Activated B cell treated with CpG ODN at 0.5 μM for 24 hours (primary cell): ENCODE measurements at regions not wholly inside any gene's neighbourhood (a gene's known extent, or its start where the extent isn't known, plus 50 kb on each side); places are given as distances from the start of the nearest gene placed in this dataset.

Source experiments
- ATAC-seq: fragments of 200-7000 bp; cut with Tn5 transposase; one replicate; pipeline ENCODE4 v1.10.0; 2021; ENCODE audit warnings: low read depth, mild to moderate bottlenecking, moderate library complexity
- CTCF ChIA-PET: fragments of 350-600 bp; sonication (Branson Sonifier 250); formaldehyde crosslinking; loops from one replicate; lab custom pipeline; 2021; ENCODE audit warnings: antibody characterized with exemption; lab: Charles Lee
- POLR2A ChIA-PET: fragments of 350-600 bp; sonication (Branson Sonifier 250); formaldehyde crosslinking; loops from one replicate; lab custom pipeline; 2021; ENCODE audit warnings: antibody characterized with exemption; lab: Charles Lee
- DNase-seq: peaks from one replicate; pipeline ENCODE4 v3.0.0; 2022
- H3K27ac Mint-ChIP-seq: one replicate; pipeline ENCODE4 v1.8.0; 2020; ENCODE audit warnings: mixed read lengths
- H3K27me3 Mint-ChIP-seq: one replicate; pipeline ENCODE4 v1.8.0; 2021; ENCODE audit warnings: mixed read lengths
- H3K36me3 Mint-ChIP-seq: one replicate; pipeline ENCODE4 v1.8.0; 2021; ENCODE audit warnings: low read depth, mixed read lengths
- H3K4me1 Mint-ChIP-seq: one replicate; pipeline ENCODE4 v1.8.0; 2021; ENCODE audit warnings: mixed read lengths
- H3K4me3 Mint-ChIP-seq: one replicate; pipeline ENCODE4 v1.8.0; 2020; ENCODE audit warnings: mild to moderate bottlenecking, mixed read lengths
- H3K9me3 Mint-ChIP-seq: one replicate; pipeline ENCODE4 v1.8.0; 2020; ENCODE audit warnings: mixed read lengths
- intact Hi-C: fragments of 100-400 bp; cut with micrococcal nuclease; formaldehyde crosslinking; loops from one replicate; pipeline ENCODE4 v1.15.1; 2024
- TF ChIP-seq, protein P1 (sequence below): fragments of 200-600 bp; IDR thresholded peaks from one replicate; pipeline ENCODE4 v1.8.0; 2022; ENCODE audit warnings: antibody characterized with exemption, mild to moderate bottlenecking

DNA sequence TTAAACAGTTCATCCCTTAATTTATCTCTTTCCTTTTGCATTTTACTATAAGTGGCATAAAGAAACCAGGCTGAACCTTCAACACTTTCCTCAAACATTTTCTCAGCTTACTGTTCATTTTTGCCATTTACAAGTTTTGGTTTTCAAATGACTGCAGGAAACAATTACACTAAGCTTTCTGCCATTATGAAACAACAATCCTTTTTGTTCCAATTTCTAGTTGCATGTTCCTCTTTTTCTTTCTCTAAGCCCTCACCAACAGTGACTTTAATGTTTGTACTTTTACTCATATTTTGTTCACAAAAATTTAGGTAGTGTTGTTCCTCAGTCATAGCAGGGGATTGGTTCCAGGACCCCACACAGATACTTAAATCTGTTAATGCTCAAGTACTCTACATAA, 1526.1 kb downstream of the STIM2 start:
- Mint-ChIP-seq H3K27ac (no peak overlapping the region), H3K4me1 (no peaks in the 10 kb centered on the region), H3K9me3 (peaks cover 7% of the 10 kb centered on the region), H3K36me3 (no peaks in the 10 kb centered on the region), H3K27me3 (no peaks in the 10 kb centered on the region), H3K4me3 (no peak overlapping the region)
- ChIA-PET CTCF (no interaction called here), POLR2A (no interaction called here)
- TF ChIP-seq, protein P1, sequence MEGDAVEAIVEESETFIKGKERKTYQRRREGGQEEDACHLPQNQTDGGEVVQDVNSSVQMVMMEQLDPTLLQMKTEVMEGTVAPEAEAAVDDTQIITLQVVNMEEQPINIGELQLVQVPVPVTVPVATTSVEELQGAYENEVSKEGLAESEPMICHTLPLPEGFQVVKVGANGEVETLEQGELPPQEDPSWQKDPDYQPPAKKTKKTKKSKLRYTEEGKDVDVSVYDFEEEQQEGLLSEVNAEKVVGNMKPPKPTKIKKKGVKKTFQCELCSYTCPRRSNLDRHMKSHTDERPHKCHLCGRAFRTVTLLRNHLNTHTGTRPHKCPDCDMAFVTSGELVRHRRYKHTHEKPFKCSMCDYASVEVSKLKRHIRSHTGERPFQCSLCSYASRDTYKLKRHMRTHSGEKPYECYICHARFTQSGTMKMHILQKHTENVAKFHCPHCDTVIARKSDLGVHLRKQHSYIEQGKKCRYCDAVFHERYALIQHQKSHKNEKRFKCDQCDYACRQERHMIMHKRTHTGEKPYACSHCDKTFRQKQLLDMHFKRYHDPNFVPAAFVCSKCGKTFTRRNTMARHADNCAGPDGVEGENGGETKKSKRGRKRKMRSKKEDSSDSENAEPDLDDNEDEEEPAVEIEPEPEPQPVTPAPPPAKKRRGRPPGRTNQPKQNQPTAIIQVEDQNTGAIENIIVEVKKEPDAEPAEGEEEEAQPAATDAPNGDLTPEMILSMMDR, result no peak
- DNase-seq (no peak), ATAC-seq (no peak)
- intact Hi-C loops, result no loop called here

DNA sequence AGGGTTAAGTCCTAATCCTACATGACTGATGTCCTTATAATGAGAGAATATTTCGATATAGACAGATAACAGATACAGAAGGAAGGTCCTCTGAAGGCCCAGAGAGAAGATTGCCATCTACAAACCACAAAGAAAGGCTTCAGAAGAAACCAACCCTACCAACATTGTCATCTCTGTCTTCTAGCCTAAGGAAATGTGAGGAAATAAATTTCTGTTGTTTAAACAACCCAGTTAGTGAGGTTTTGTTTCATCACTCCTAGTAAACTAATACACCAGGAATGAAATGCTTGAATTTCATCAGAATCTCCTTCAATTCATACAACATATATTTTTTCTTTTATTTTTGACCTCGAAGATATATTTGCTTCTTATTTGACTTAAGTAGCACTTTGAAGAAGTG, 1527.8 kb downstream of the STIM2 start:
- H3K27ac Mint-ChIP-seq, result no peak overlapping the region
- POLR2A ChIA-PET, result no interaction called here
- TF ChIP-seq, protein P1, result no peak
- intact Hi-C loops, result no loop called here
- H3K36me3 Mint-ChIP-seq, result no peaks in the 10 kb centered on the region
- CTCF ChIA-PET, result no interaction called here
- H3K27me3 Mint-ChIP-seq, result no peaks in the 10 kb centered on the region
- H3K4me3 Mint-ChIP-seq, result no peak overlapping the region
- peaks cover 5% of the 10 kb centered on the region for H3K9me3 Mint-ChIP-seq
- no peak for ATAC-seq
- no peak for DNase-seq
- no peaks in the 10 kb centered on the region for H3K4me1 Mint-ChIP-seq

DNA sequence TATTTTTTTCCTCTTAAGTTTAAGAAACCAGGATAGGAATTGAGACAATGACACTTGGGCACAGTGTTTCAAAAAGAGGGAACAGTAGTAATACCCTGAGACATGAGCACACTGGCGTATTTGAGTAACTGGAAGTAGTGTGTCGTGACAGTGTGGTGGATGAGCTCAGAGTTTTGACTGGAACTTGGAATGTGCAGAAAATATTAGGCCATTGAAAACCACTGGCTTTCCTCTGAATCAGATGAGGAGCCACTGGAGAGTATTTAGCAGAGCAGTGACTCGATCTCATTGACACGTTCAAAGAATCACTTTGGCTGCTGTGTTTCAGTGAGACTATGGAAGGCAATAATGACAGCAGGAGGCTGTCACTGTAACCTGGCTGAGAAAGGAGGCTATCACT, 1531.2 kb downstream of the STIM2 start:
- POLR2A ChIA-PET, result no interaction called here
- intact Hi-C loops, result no loop called here
- CTCF ChIA-PET, result no interaction called here
- peaks cover 11% of the 10 kb centered on the region for H3K9me3 Mint-ChIP-seq
- no peak overlapping the region for H3K4me3 Mint-ChIP-seq
- no peak for ATAC-seq
- TF ChIP-seq, protein P1, result no peak
- no peaks in the 10 kb centered on the region for H3K4me1 Mint-ChIP-seq
- no peaks in the 10 kb centered on the region for H3K27me3 Mint-ChIP-seq
- no peaks in the 10 kb centered on the region for H3K36me3 Mint-ChIP-seq
- no peak overlapping the region for H3K27ac Mint-ChIP-seq
- DNase-seq, result no peak

DNA sequence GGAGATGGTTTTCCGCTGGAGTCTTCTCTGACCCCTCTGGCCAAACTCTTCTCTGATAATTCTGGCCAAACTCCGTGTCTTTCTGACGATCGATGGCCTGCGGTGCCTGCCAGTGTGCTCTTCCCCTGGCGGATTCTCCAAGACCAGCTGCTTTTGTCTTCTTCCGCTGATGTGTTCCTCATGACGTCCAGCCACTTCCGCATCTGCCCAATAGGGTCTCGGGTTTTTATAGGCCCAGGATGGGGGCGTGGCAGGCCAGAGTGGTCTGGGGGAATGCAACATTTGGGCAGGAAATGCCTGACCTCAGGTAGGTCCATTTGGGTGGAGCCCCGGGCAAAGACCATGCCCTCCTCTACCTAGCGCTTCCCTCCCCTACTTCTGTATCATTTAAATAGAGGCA, 1542.1 kb downstream of the STIM2 start:
- Mint-ChIP-seq H3K36me3 (no peaks in the 10 kb centered on the region), H3K4me1 (no peaks in the 10 kb centered on the region), H3K9me3 (peaks cover 6% of the 10 kb centered on the region), H3K27ac (no peak overlapping the region), H3K4me3 (no peak overlapping the region), H3K27me3 (no peaks in the 10 kb centered on the region)
- ChIA-PET POLR2A (no interaction called here), CTCF (no interaction called here)
- TF ChIP-seq, protein P1, result no peak
- DNase-seq, result no peak
- ATAC-seq, result no peak
- intact Hi-C loops, result no loop called here

DNA sequence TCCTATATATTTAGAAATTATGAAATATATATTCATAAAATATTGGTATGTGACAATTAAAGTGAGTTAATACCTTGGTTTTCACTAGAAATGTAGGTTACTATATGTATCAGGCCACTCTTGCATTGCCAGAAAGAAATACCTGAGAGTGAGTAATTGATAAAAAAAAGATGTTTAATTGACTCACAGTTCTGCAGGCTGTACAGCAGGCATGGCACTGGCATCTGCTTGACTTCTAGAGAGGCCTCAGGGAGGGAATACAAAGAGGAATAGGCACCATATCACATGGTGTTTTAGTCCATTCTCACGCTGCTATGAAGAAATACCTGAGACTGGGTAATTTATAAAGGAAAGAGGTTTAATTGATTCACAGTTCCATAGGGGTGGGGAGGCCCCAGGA, 1560.6 kb downstream of the STIM2 start:
- no peak for ATAC-seq
- H3K4me3 Mint-ChIP-seq, result no peak overlapping the region
- intact Hi-C loops, result no loop called here
- TF ChIP-seq, protein P1, result no peak
- ChIA-PET CTCF (no interaction called here), POLR2A (no interaction called here)
- no peak for DNase-seq
- no peaks in the 10 kb centered on the region for H3K9me3 Mint-ChIP-seq
- no peak overlapping the region for H3K27ac Mint-ChIP-seq
- H3K36me3 Mint-ChIP-seq, result no peaks in the 10 kb centered on the region
- H3K27me3 Mint-ChIP-seq, result no peaks in the 10 kb centered on the region
- no peaks in the 10 kb centered on the region for H3K4me1 Mint-ChIP-seq
